ENCODE measurements at regions not wholly inside any gene's neighbourhood (a gene's known extent, or its start where the extent isn't known, plus 50 kb on each side); places are given as distances from the start of the nearest gene placed in this dataset.
"Not testable (repeated sequence)": the region's sequence is repeated elsewhere in the genome, so short reads cannot be mapped to it uniquely, and the experiment has no call there.

- no peak for DNase-seq
These were observed 165.6 kb downstream of the ALDH8A1 start for GRCh38 chr6:134784336-134784735.

- DNase-seq = no peak
These were observed 171.5 kb downstream of the ALDH8A1 start for GRCh38 chr6:134778431-134778830.

- no peak for DNase-seq
These were observed 175.7 kb downstream of the ALDH8A1 start for GRCh38 chr6:134774201-134774638.

GRCh38 chr6:134772671-134773360, 177.1 kb downstream of the ALDH8A1 start:
- DNase-seq = no peak

GRCh38 chr6:134768931-134769330, 181.0 kb downstream of the ALDH8A1 start:
- no peak for DNase-seq

- DNase-seq = no peak
These were observed 183.4 kb downstream of the ALDH8A1 start for GRCh38 chr6:134766497-134766896.

GRCh38 chr6:134764741-134765140, 185.2 kb downstream of the ALDH8A1 start:
- no peak for DNase-seq

GRCh38 chr6:134763575-134763974, 186.3 kb downstream of the ALDH8A1 start:
- DNase-seq = not testable (repeated sequence)

GRCh38 chr6:134758621-134759020, 191.3 kb downstream of the ALDH8A1 start:
- DNase-seq = no peak

- DNase-seq = no peak
These were observed 192.0 kb downstream of the ALDH8A1 start for GRCh38 chr6:134757911-134758361.

GRCh38 chr6:134756374-134757025, 193.4 kb downstream of the ALDH8A1 start:
- DNase-seq = no peak

- DNase-seq = no peak
These were observed 195.7 kb downstream of the ALDH8A1 start for GRCh38 chr6:134754013-134754690.

GRCh38 chr6:134753001-134753400, 196.9 kb downstream of the ALDH8A1 start:
- DNase-seq = no peak

- DNase-seq = no peak
These were observed 197.5 kb downstream of the ALDH8A1 start for GRCh38 chr6:134752445-134752844.

GRCh38 chr6:134750669-134751068, 199.2 kb downstream of the ALDH8A1 start:
- DNase-seq = no peak

GRCh38 chr6:134748484-134748883, 201.4 kb downstream of the ALDH8A1 start:
- no peak for DNase-seq

GRCh38 chr6:134747197-134747596, 202.7 kb downstream of the ALDH8A1 start:
- not testable (repeated sequence) for DNase-seq

GRCh38 chr6:134746140-134746539, 203.8 kb downstream of the ALDH8A1 start:
- DNase-seq = no peak

- not testable (repeated sequence) for DNase-seq
These were observed 204.7 kb downstream of the ALDH8A1 start for GRCh38 chr6:134745192-134745591.

GRCh38 chr6:134744301-134744700, 205.6 kb downstream of the ALDH8A1 start:
- DNase-seq = no peak

- no peak for DNase-seq
These were observed 208.7 kb downstream of the ALDH8A1 start for GRCh38 chr6:134741200-134741536.

GRCh38 chr6:134740473-134741199, 209.3 kb downstream of the ALDH8A1 start:
- no peak for DNase-seq

GRCh38 chr6:134740027-134740373, 209.9 kb downstream of the ALDH8A1 start:
- DNase-seq = no peak
